GM12865 (cell line): ENCODE measurements at regions not wholly inside any gene's neighbourhood (a gene's known extent, or its start where the extent isn't known, plus 50 kb on each side); places are given as distances from the start of the nearest gene placed in this dataset.
A peak's percentile ranks its signal among the peaks of the same experiment; 100 is the strongest.

Experiments
- DNase-seq: peaks from one replicate; pipeline ENCODE4 v3.0.0; 2010; ENCODE audit warnings: low read depth
- H3K4me3 ChIP-seq: 2 replicates; pipeline ENCODE4 v1.5.1; 2011; ENCODE audit warnings: mild to moderate bottlenecking, low read depth, low read length, control low read depth
- TF ChIP-seq, protein P1 (sequence below): IDR thresholded peaks from 2 replicates; pipeline ENCODE4 v1.5.1; 2011; ENCODE audit warnings: low read length, control low read depth, low read depth, inconsistent platforms; ENCODE audit not compliant: insufficient read depth; ENCODE audit errors: missing control alignments

DNA sequence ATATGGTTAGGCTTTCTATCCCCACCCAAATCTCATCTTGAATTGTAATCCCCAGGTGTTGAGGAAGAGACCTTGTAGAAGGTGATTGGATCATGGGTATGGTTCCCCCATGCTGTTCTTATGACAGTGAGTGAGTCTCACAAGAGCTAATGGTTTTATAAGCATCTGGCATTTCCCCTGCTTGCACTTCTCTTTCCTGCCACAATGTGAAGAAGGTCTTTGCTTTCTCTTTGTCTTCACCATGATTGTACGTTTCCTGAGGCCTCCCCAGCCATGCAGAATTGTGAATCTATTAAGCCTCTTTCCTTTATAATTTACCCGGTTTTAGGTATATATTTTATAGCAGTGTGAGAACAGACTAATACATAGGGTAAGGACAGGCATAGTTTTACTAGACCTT is 334.5 kb downstream of the TLR4 start:
- TF ChIP-seq, protein P1, sequence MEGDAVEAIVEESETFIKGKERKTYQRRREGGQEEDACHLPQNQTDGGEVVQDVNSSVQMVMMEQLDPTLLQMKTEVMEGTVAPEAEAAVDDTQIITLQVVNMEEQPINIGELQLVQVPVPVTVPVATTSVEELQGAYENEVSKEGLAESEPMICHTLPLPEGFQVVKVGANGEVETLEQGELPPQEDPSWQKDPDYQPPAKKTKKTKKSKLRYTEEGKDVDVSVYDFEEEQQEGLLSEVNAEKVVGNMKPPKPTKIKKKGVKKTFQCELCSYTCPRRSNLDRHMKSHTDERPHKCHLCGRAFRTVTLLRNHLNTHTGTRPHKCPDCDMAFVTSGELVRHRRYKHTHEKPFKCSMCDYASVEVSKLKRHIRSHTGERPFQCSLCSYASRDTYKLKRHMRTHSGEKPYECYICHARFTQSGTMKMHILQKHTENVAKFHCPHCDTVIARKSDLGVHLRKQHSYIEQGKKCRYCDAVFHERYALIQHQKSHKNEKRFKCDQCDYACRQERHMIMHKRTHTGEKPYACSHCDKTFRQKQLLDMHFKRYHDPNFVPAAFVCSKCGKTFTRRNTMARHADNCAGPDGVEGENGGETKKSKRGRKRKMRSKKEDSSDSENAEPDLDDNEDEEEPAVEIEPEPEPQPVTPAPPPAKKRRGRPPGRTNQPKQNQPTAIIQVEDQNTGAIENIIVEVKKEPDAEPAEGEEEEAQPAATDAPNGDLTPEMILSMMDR, result no peak
- no peak overlapping the region for H3K4me3 ChIP-seq
- no peak for DNase-seq

GRCh38 chr9:118058227-118058626 is 354.0 kb downstream of the TLR4 start:
- TF ChIP-seq, protein P1, result no peak
- DNase-seq, result no peak
- H3K4me3 ChIP-seq, result no peak overlapping the region

DNA sequence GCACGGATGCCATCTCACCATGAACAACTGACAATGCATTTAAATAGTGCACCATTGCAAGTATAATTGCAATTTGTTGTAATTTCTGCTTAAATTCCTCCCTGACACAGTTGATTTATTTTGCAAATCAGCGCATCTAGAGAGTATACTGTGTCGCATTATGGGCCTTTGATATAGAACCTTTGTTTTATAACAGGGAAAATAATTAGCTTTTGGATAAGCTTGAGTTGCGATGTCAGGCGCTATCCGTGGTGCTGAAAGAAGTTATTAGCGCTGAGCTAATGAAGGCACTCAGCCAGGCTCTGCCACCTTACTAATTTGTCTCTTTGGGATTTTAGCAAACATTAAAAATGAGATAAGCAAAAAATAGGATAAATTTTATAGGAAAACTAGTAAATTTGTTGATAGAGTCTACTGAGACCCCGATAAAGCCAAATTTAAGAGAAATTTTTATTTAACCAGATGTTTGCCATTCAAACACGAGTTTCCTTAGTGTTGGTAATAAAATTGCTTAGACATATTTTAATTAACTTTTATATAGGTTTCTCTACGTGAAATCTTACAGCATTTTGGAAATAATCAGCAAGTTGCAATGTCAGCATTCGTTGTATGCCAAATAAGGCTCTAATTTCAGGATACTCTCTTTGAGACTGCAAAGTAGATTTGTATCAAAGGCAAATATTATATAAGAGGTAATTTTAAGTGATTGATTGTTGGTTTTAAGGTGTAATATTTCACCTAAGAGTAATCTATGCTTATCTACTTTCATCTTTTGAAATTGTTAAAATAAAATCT is 355.5 kb downstream of the TLR4 start:
- DNase-seq, result peak; percentile 31
- TF ChIP-seq, protein P1, result no peak
- no peak overlapping the region for H3K4me3 ChIP-seq

DNA sequence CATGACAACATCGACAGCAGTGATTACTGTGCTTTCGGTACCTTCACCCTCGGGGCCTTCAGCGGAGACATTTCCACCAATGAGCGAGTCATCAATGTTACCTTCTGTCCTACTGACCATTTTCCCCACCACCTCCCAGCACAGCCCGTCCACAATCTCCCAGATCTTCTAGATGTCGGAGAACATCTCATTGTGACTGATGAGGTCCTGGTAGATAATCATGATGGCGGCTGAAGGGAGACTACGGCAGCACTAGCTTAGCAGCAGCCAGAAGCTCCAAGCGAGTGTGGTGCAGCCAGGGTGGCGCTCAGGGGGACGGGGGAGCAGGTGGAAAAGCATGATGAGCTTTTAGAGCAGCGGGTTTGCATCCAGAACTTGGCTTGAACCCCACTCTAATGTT is 379.0 kb downstream of the TLR4 start:
- TF ChIP-seq, protein P1, result no peak
- H3K4me3 ChIP-seq, result no peak overlapping the region
- DNase-seq, result no peak

GRCh38 chr9:118088090-118088489 is 383.9 kb downstream of the TLR4 start:
- no peak for DNase-seq
- TF ChIP-seq, protein P1, result no peak
- no peak overlapping the region for H3K4me3 ChIP-seq

- H3K4me3 ChIP-seq, result no peak overlapping the region
- DNase-seq, result no peak
- TF ChIP-seq, protein P1, result no peak
Observed at GRCh38 chr9:118091226-118091625, 387.0 kb downstream of the TLR4 start.
